Smooth muscle cell (in vitro differentiated cells): ENCODE measurements at regions not wholly inside any gene's neighbourhood (a gene's known extent, or its start where the extent isn't known, plus 50 kb on each side); places are given as distances from the start of the nearest gene placed in this dataset.

Experiments used
- DNase-seq: peaks from one replicate; lab custom pipeline; 2025; ENCODE audit not compliant: unreplicated experiment; lab: John Stamatoyannopoulos, UW
- H2AFZ ChIP-seq: fragments of 200-600 bp; sonication (generic); 2 replicates; pipeline ENCODE4 v1.6.0; 2016; ENCODE audit warnings: antibody characterized with exemption, low read depth, mild to moderate bottlenecking
- H3F3A ChIP-seq: fragments of 200-600 bp; sonication (generic); 2 replicates; pipeline ENCODE4 v1.6.0; 2017; ENCODE audit warnings: antibody characterized with exemption, low read depth
- H3K27ac ChIP-seq: fragments of 200-600 bp; sonication (generic); 2 replicates; pipeline ENCODE4 v1.5.1; 2016; ENCODE audit warnings: low read depth, mild to moderate bottlenecking
- H3K27me3 ChIP-seq: fragments of 200-600 bp; sonication (generic); 2 replicates; pipeline ENCODE4 v1.6.1; 2016; ENCODE audit warnings: low read depth, mild to moderate bottlenecking
- H3K36me3 ChIP-seq: fragments of 200-600 bp; sonication (generic); 2 replicates; pipeline ENCODE4 v1.5.1; 2016; ENCODE audit warnings: low read depth
- H3K4me1 ChIP-seq: fragments of 200-600 bp; sonication (generic); 2 replicates; pipeline ENCODE4 v1.5.1; 2016; ENCODE audit warnings: low read depth
- H3K4me2 ChIP-seq: fragments of 200-600 bp; sonication (generic); 2 replicates; pipeline ENCODE4 v1.6.0; 2016; ENCODE audit warnings: mild to moderate bottlenecking
- H3K4me3 ChIP-seq: fragments of 200-600 bp; sonication (generic); 2 replicates; pipeline ENCODE4 v1.5.1; 2016; ENCODE audit warnings: mild to moderate bottlenecking
- H3K79me2 ChIP-seq: fragments of 200-600 bp; sonication (generic); 2 replicates; pipeline ENCODE4 v1.6.0; 2016; ENCODE audit warnings: low read depth, mild to moderate bottlenecking
- H3K9ac ChIP-seq: fragments of 200-600 bp; sonication (generic); 2 replicates; pipeline ENCODE4 v1.6.0; 2016; ENCODE audit warnings: low read depth
- H3K9me3 ChIP-seq: fragments of 200-600 bp; sonication (generic); replicated peaks from 2 replicates; pipeline ENCODE4 v1.5.1; 2016; ENCODE audit warnings: low read depth
- H4K20me1 ChIP-seq: fragments of 200-600 bp; sonication (generic); 2 replicates; pipeline ENCODE4 v1.6.0; 2016; ENCODE audit warnings: low read depth
- CTCF ChIP-seq: fragments of 200-600 bp; sonication (generic); IDR thresholded peaks from 2 replicates; pipeline ENCODE4 v1.5.1; 2017; ENCODE audit warnings: borderline replicate concordance, mild to moderate bottlenecking, antibody characterized with exemption; ENCODE audit not compliant: insufficient read depth, poor library complexity, severe bottlenecking
- WGBS: methylation state at CpG from one replicate; pipeline ENCODE4 v1.1.7; 2016; ENCODE audit warnings: low lambda C conversion rate; 5-methylcytosine and 5-hydroxymethylcytosine counted together

- no peak overlapping the region for H3K9ac ChIP-seq
- H3K4me3 ChIP-seq: no peak overlapping the region
- H3K4me1 ChIP-seq: no peaks in the 10 kb centered on the region
- H3K27ac ChIP-seq: no peak overlapping the region
- H4K20me1 ChIP-seq: no peaks in the 10 kb centered on the region
- no peaks in the 10 kb centered on the region for H3K36me3 ChIP-seq
- no peaks in the 10 kb centered on the region for H3K27me3 ChIP-seq
- no peaks in the 10 kb centered on the region for H3K79me2 ChIP-seq
- no peaks in the 10 kb centered on the region for H3F3A ChIP-seq
- no peak overlapping the region for H3K4me2 ChIP-seq
- no peak overlapping the region for H2AFZ ChIP-seq
- no peaks in the 10 kb centered on the region for H3K9me3 ChIP-seq
- no peak for DNase-seq
- 88% methylated on average over 7 of the region's 7 CpGs for WGBS
- no peak for TF ChIP-seq CTCF
Observed at GRCh38 chr11:26042113-26042512, 289.8 kb upstream of the ANO3 start.

GRCh38 chr11:26043665-26044064, 288.3 kb upstream of the ANO3 start:
- no peaks in the 10 kb centered on the region for H4K20me1 ChIP-seq
- no peaks in the 10 kb centered on the region for H3K27me3 ChIP-seq
- no peaks in the 10 kb centered on the region for H3F3A ChIP-seq
- no peaks in the 10 kb centered on the region for H3K4me1 ChIP-seq
- no peak overlapping the region for H3K27ac ChIP-seq
- H3K79me2 ChIP-seq: no peaks in the 10 kb centered on the region
- H3K4me2 ChIP-seq: no peak overlapping the region
- H3K4me3 ChIP-seq: no peak overlapping the region
- DNase-seq: no peak
- no peak overlapping the region for H2AFZ ChIP-seq
- H3K36me3 ChIP-seq: no peaks in the 10 kb centered on the region
- 84% methylated on average over 1 of the region's 1 CpG for WGBS
- H3K9me3 ChIP-seq: no peaks in the 10 kb centered on the region
- H3K9ac ChIP-seq: no peak overlapping the region
- no peak for TF ChIP-seq CTCF

- Histone ChIP-seq H3K4me3 (no peak overlapping the region), H3F3A (no peaks in the 10 kb centered on the region), H3K4me2 (no peak overlapping the region), H3K9me3 (no peaks in the 10 kb centered on the region), H3K9ac (no peak overlapping the region), H2AFZ (no peak overlapping the region), H3K79me2 (no peaks in the 10 kb centered on the region), H3K36me3 (no peaks in the 10 kb centered on the region), H3K4me1 (no peaks in the 10 kb centered on the region), H4K20me1 (no peaks in the 10 kb centered on the region), H3K27me3 (no peaks in the 10 kb centered on the region), H3K27ac (no peak overlapping the region)
- 95% methylated on average over 1 of the region's 1 CpG for whole genome bisulfite sequencing
- DNase-seq: no peak
- TF ChIP-seq CTCF: no peak
Observed at GRCh38 chr11:26044389-26044788, 287.5 kb upstream of the ANO3 start.

- H3K4me1 ChIP-seq: no peaks in the 10 kb centered on the region
- H3K9me3 ChIP-seq: no peaks in the 10 kb centered on the region
- no peak overlapping the region for H3K27ac ChIP-seq
- DNase-seq: no peak
- H3K4me2 ChIP-seq: no peak overlapping the region
- no peak overlapping the region for H3K9ac ChIP-seq
- no peaks in the 10 kb centered on the region for H4K20me1 ChIP-seq
- H3K36me3 ChIP-seq: no peaks in the 10 kb centered on the region
- no peak for TF ChIP-seq CTCF
- H3F3A ChIP-seq: no peaks in the 10 kb centered on the region
- H3K27me3 ChIP-seq: no peaks in the 10 kb centered on the region
- H3K79me2 ChIP-seq: no peaks in the 10 kb centered on the region
- no peak overlapping the region for H3K4me3 ChIP-seq
- H2AFZ ChIP-seq: no peak overlapping the region
Observed at GRCh38 chr11:26045082-26045481, 286.8 kb upstream of the ANO3 start.
